ENCODE measurements at regions not wholly inside any gene's neighbourhood (a gene's known extent, or its start where the extent isn't known, plus 50 kb on each side); places are given as distances from the start of the nearest gene placed in this dataset.

DNA sequence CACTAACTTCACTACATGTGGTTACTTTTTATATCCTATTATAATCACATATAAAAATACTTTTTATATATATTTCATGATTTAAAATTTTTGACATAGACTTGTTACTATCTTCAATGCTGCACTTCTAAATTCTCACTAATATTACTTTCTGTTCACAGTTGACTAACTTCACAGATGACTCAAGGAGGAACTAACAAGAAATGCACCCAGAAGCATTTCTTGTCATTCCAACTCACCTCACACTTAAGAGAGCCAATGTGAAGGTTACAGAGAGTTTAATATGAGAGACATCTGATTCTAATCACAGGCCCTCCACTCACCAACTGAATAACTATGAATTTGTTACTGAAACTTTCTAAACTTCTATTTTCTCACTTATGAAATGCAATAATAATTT lies 399.8 kb upstream of the SLC8A1 start:
- ChIA-PET POLR2A (no interaction called here), CTCF (no interaction called here)
- TF ChIP-seq, protein P1, sequence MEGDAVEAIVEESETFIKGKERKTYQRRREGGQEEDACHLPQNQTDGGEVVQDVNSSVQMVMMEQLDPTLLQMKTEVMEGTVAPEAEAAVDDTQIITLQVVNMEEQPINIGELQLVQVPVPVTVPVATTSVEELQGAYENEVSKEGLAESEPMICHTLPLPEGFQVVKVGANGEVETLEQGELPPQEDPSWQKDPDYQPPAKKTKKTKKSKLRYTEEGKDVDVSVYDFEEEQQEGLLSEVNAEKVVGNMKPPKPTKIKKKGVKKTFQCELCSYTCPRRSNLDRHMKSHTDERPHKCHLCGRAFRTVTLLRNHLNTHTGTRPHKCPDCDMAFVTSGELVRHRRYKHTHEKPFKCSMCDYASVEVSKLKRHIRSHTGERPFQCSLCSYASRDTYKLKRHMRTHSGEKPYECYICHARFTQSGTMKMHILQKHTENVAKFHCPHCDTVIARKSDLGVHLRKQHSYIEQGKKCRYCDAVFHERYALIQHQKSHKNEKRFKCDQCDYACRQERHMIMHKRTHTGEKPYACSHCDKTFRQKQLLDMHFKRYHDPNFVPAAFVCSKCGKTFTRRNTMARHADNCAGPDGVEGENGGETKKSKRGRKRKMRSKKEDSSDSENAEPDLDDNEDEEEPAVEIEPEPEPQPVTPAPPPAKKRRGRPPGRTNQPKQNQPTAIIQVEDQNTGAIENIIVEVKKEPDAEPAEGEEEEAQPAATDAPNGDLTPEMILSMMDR (IDR thresholded peaks at IDR 0.05; ENCODE audit: insufficient read depth in 1 of 2, low read depth in 1 of 2, low read length in 1 of 2, severe bottlenecking in 1 of 2, unreplicated experiment in 1 of 2) = no peak
- no peak for DNase-seq
- intact Hi-C loops (cut with micrococcal nuclease; ENCODE audit: unreplicated experiment) = no loop called here
- no peaks in the 10 kb centered on the region for H3K9me3 Mint-ChIP-seq (ENCODE audit: unreplicated experiment)
- no peaks in the 10 kb centered on the region for H3K4me1 Mint-ChIP-seq (ENCODE audit: low read depth, unreplicated experiment)
- Histone ChIP-seq H3K27me3 (replicated peaks; ENCODE audit: control insufficient read depth, insufficient read depth, low read length) (no peaks in the 10 kb centered on the region), H3K4me3 (ENCODE audit: low read depth, low read length) (no peak overlapping the region), H3K36me3 (ENCODE audit: control insufficient read depth, insufficient read depth, low read length) (no peaks in the 10 kb centered on the region), H3K9me3 (no peaks in the 10 kb centered on the region), H3K4me1 (no peaks in the 10 kb centered on the region)
- H3K4me3 Mint-ChIP-seq (ENCODE audit: unreplicated experiment) = no peak overlapping the region
- H3K27me3 Mint-ChIP-seq (ENCODE audit: insufficient read depth, unreplicated experiment) = peaks cover 5% of the 10 kb centered on the region
- BruUV-seq (replicated peaks) = no TSS peak
- H3K27ac Mint-ChIP-seq (ENCODE audit: unreplicated experiment) = no peak overlapping the region
- H3K36me3 Mint-ChIP-seq (ENCODE audit: insufficient read depth, unreplicated experiment) = no peaks in the 10 kb centered on the region

DNA sequence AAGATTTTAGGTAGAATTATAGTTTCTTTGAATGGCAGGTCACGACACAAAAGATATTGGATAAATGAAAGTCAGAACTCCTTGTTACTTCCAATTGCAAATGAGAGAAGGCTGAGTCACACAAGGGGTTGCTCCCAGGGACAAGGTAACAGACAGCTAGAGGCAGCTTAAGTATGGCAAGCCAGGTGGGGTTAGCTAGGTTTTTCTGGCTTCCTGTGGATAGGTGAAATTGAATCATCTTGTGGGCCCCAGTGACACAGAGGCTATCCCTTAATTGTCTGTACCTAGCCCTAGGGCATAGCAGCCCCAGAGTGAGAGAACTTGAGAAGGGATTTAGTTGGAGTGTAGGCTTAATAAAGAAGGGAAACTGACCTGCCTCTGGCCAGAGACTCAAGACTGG lies 407.7 kb upstream of the SLC8A1 start:
- POLR2A ChIA-PET = no interaction called here
- no peaks in the 10 kb centered on the region for H3K27me3 Mint-ChIP-seq (ENCODE audit: insufficient read depth, unreplicated experiment)
- H3K9me3 ChIP-seq = no peaks in the 10 kb centered on the region
- no peaks in the 10 kb centered on the region for H3K4me1 Mint-ChIP-seq (ENCODE audit: low read depth, unreplicated experiment)
- H3K27ac Mint-ChIP-seq (ENCODE audit: unreplicated experiment) = no peak overlapping the region
- CTCF ChIA-PET = no interaction called here
- no TSS peak for BruUV-seq (replicated peaks)
- H3K4me3 Mint-ChIP-seq (ENCODE audit: unreplicated experiment) = no peak overlapping the region
- no peak for DNase-seq
- TF ChIP-seq, protein P1 (IDR thresholded peaks at IDR 0.05; ENCODE audit: insufficient read depth in 1 of 2, low read depth in 1 of 2, low read length in 1 of 2, severe bottlenecking in 1 of 2, unreplicated experiment in 1 of 2) = no peak
- no peaks in the 10 kb centered on the region for H3K27me3 ChIP-seq (replicated peaks; ENCODE audit: control insufficient read depth, insufficient read depth, low read length)
- no peaks in the 10 kb centered on the region for H3K9me3 Mint-ChIP-seq (ENCODE audit: unreplicated experiment)
- no peaks in the 10 kb centered on the region for H3K36me3 Mint-ChIP-seq (ENCODE audit: insufficient read depth, unreplicated experiment)
- intact Hi-C loops (cut with micrococcal nuclease; ENCODE audit: unreplicated experiment) = no loop called here
- H3K36me3 ChIP-seq (ENCODE audit: control insufficient read depth, insufficient read depth, low read length) = no peaks in the 10 kb centered on the region
- H3K4me3 ChIP-seq (ENCODE audit: low read depth, low read length) = no peak overlapping the region
- no peaks in the 10 kb centered on the region for H3K4me1 ChIP-seq

DNA sequence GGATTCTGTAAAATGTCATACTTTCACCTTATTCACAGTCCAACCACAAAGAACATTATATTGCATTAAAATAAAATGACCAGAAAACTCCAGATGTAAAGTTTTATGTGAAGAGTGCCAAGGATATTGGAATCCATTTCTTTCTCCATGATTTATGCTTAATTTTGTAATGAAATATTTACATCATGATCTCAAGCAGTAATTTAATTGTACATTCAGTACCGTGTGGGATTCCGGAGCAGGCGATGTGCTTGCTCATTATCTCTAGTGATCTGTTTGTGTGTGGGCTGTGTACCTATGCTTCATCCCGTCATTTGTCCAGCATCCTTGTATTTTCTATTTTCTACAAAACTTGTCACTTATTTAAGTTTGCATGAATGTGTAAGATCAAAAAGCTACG lies 415.9 kb upstream of the SLC8A1 start:
- no peak overlapping the region for H3K27ac Mint-ChIP-seq (ENCODE audit: unreplicated experiment)

More for the DNA sequence above, 415.9 kb upstream of the SLC8A1 start:
- TF ChIP-seq, protein P1 (IDR thresholded peaks at IDR 0.05; ENCODE audit: insufficient read depth in 1 of 2, low read depth in 1 of 2, low read length in 1 of 2, severe bottlenecking in 1 of 2, unreplicated experiment in 1 of 2) = no peak
- Mint-ChIP-seq H3K27me3 (ENCODE audit: insufficient read depth, unreplicated experiment) (no peaks in the 10 kb centered on the region), H3K36me3 (ENCODE audit: insufficient read depth, unreplicated experiment) (no peaks in the 10 kb centered on the region), H3K4me1 (ENCODE audit: low read depth, unreplicated experiment) (no peaks in the 10 kb centered on the region), H3K9me3 (ENCODE audit: unreplicated experiment) (no peaks in the 10 kb centered on the region), H3K4me3 (ENCODE audit: unreplicated experiment) (no peak overlapping the region)
- H3K4me1 ChIP-seq = no peaks in the 10 kb centered on the region
- ChIA-PET CTCF (no interaction called here), POLR2A (no interaction called here)
- BruUV-seq (replicated peaks) = no TSS peak
- no peak for DNase-seq
- H3K36me3 ChIP-seq (ENCODE audit: control insufficient read depth, insufficient read depth, low read length) = no peaks in the 10 kb centered on the region
- H3K27me3 ChIP-seq (replicated peaks; ENCODE audit: control insufficient read depth, insufficient read depth, low read length) = no peaks in the 10 kb centered on the region
- no peaks in the 10 kb centered on the region for H3K9me3 ChIP-seq
- no peak overlapping the region for H3K4me3 ChIP-seq (ENCODE audit: low read depth, low read length)
- intact Hi-C loops (cut with micrococcal nuclease; ENCODE audit: unreplicated experiment) = no loop called here
